H1 (cell line): ENCODE measurements at regions not wholly inside any gene's neighbourhood (a gene's known extent, or its start where the extent isn't known, plus 50 kb on each side); places are given as distances from the start of the nearest gene placed in this dataset.

Experiments
- CTCF ChIP-seq, 3 experiments: IDR thresholded peaks; 1 replicate in 2 of 3; 2 replicates in 1 of 3; pipeline versions ENCODE4 v1.5.1 to v1.6.1; 2011; ENCODE audit warnings: low read length in 3 of 3, mild to moderate bottlenecking in 3 of 3, inconsistent platforms in 2 of 3, low read depth in 1 of 3, moderate library complexity in 1 of 3; ENCODE audit not compliant: insufficient read depth in 1 of 3; ENCODE audit errors: control extremely low read depth in 1 of 3
- GABPA ChIP-seq: IDR thresholded peaks from 2 replicates; pipeline ENCODE4 v1.6.1; 2011; ENCODE audit warnings: mild to moderate bottlenecking, low read length, moderate library complexity, borderline replicate concordance; ENCODE audit not compliant: insufficient read depth
- HDAC2 ChIP-seq, 2 experiments: fragments of 300-600 bp in 1 of 2; sonication (generic) in 1 of 2; IDR thresholded peaks; 2 replicates each; pipeline ENCODE4 v1.6.1; 2011 to 2012; ENCODE audit warnings: low read depth in 2 of 2, low read length in 2 of 2, mild to moderate bottlenecking in 2 of 2, moderate library complexity in 2 of 2, borderline replicate concordance in 1 of 2, inconsistent platforms in 1 of 2
- POU5F1 ChIP-seq: IDR thresholded peaks from 2 replicates; pipeline ENCODE4 v1.6.1; 2011; ENCODE audit warnings: low read depth, mild to moderate bottlenecking, low read length, moderate library complexity

GRCh38 chr6:76609160-76609559 is 536.7 kb upstream of the IMPG1 start (continued):
- TF ChIP-seq GABPA (no peak), CTCF (IDR thresholded peaks at IDR 0.05; ENCODE audit: control extremely low read depth in 1 of 3, insufficient read depth in 1 of 3, low read depth in 1 of 3, low read length in 3 of 3) (no peak), HDAC2 (IDR thresholded peaks at IDR 0.05; ENCODE audit: borderline replicate concordance in 1 of 2, low read depth in 2 of 2, low read length in 2 of 2) (no peak), POU5F1 (no peak)
- TF ChIP-seq, all 59 proteins: peak for 0
